ENCODE measurements at regions not wholly inside any gene's neighbourhood (a gene's known extent, or its start where the extent isn't known, plus 50 kb on each side); places are given as distances from the start of the nearest gene placed in this dataset.

DNA sequence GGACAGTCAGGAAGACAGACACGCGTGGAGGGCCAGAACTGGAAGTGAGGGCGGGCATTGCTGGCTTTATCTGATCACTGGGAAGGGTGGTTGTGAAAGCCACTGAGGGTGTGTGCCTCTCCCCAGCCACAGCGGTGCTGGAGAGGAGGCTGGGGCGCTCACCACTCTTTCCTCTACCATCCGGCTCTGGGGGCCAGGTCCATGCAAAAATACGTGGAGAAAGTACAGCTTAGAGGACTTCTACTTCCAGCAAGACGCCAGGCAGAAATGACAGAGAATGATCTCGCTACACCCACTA is 148.8 kb upstream of the RPS6KA2 start:
- no peak for TF ChIP-seq CTCF (IDR thresholded peaks at IDR 0.05)
- TF ChIP-seq POLR2A (IDR thresholded peaks at IDR 0.05) = no peak
